ENCODE measurements at regions not wholly inside any gene's neighbourhood (a gene's known extent, or its start where the extent isn't known, plus 50 kb on each side); places are given as distances from the start of the nearest gene placed in this dataset.

DNA sequence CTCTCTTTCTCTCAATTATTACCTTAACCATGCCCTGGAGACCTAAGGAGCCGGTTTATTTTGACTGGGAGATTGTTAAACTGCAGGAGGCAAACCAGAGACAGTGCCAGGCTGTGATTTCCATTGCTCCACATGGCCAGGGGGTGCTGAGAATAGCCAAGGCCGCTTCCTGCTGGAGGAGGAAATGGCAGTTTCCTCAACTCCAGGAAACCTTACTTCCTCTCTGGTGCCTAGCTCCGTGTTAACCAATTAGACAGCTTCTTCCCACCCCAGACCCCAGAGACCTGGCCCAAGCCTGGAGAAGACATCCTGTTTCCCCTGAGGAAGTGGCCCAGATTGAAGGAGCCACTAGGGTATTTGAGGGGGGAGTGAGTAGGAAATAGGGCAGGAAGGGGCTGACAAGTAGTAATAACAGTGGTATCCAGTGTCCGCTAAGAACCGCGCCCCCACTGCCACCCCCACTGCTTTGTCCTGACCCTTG is 161.2 kb downstream of the PLPP3 start:
- DNase-seq (ENCODE audit: low read depth): no peak
- H3K4me3 ChIP-seq (ENCODE audit: low read depth, low read length): no peak overlapping the region
- TF ChIP-seq, protein P1, sequence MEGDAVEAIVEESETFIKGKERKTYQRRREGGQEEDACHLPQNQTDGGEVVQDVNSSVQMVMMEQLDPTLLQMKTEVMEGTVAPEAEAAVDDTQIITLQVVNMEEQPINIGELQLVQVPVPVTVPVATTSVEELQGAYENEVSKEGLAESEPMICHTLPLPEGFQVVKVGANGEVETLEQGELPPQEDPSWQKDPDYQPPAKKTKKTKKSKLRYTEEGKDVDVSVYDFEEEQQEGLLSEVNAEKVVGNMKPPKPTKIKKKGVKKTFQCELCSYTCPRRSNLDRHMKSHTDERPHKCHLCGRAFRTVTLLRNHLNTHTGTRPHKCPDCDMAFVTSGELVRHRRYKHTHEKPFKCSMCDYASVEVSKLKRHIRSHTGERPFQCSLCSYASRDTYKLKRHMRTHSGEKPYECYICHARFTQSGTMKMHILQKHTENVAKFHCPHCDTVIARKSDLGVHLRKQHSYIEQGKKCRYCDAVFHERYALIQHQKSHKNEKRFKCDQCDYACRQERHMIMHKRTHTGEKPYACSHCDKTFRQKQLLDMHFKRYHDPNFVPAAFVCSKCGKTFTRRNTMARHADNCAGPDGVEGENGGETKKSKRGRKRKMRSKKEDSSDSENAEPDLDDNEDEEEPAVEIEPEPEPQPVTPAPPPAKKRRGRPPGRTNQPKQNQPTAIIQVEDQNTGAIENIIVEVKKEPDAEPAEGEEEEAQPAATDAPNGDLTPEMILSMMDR (IDR thresholded peaks at IDR 0.05; ENCODE audit: insufficient read depth, low read length): no peak

DNA sequence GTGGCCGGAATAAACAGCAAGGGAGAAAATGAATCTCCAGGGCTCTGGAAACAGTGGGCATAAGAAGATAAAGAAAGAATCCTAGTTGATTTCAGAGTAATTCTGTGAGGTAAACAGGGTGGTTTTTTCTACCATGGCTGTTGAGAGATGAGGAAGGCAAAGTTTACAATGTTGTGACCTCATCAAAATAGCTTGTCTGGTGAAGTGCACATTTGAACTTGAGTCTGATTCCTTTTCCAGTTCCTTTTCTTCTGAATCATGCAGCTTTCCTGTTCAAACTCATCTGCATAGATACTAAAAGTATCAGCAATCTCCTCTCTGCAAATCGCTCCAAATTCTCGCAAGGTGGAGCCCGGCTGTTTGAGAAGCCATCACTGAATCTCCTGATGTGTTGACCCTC is 161.7 kb downstream of the PLPP3 start:
- TF ChIP-seq, protein P1 (IDR thresholded peaks at IDR 0.05; ENCODE audit: insufficient read depth, low read length): no peak
- no peak overlapping the region for H3K4me3 ChIP-seq (ENCODE audit: low read depth, low read length)
- DNase-seq (ENCODE audit: low read depth): no peak

DNA sequence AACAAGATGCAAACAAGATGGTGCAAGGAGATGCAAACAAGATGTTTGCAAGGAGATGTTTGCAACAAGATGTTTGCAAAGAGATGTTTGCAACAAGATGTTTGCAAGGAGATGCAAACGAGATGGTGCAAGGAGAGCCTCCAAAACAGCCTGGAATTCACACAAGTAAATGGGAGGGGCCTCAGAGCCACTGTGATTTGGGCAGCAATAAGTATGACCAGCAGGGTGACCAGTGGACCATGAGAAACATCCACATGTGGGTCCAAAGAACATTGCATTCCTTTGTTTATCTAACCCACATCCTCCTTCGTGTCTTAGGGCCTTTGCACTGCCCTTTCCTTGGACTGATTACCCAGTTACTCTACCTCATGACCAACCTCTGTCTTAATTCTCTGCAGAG is 162.9 kb downstream of the PLPP3 start:
- DNase-seq (ENCODE audit: low read depth): no peak
- TF ChIP-seq, protein P1 (IDR thresholded peaks at IDR 0.05; ENCODE audit: insufficient read depth, low read length): no peak
- H3K4me3 ChIP-seq (ENCODE audit: low read depth, low read length): no peak overlapping the region

DNA sequence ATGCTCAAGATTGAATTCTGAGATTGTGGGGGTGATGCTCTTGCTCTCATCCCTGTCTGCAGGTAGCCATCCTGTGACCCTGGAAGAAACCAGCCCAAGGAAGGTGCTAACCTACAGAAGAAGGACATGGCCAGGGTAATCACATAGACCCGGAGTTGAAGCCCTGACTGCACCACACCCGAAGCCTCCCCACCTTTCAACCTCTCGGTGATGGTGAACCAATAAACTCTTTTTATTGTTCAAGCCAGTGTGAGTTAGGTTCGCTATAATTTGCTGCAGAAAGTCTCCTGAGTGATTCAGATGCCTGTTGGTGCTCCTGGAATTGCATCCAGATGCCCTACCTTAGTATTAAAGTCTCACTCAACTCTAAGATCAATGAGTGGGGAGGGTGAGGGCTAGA is 163.6 kb downstream of the PLPP3 start:
- TF ChIP-seq, protein P1 (IDR thresholded peaks at IDR 0.05; ENCODE audit: insufficient read depth, low read length): no peak
- no peak overlapping the region for H3K4me3 ChIP-seq (ENCODE audit: low read depth, low read length)
- DNase-seq (ENCODE audit: low read depth): no peak

DNA sequence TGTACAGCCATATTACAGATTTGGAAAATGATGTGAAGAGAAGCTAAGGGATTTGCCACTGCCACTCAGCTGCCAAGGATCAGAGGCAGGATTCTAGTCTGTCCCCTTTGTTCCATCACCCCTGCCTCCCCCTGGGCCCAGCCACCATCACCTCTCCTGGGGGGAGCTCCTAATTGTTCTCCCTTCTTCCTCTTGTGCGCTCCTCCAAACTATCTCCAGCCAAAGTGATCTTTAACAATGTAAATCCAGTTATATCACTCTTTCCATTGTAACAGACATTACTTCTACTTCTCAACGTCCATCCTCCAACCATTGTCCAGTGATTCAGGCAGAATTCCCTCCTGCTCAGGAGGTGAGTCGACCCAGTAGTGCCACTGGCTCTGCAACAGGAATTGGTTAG is 164.1 kb downstream of the PLPP3 start:
- H3K4me3 ChIP-seq (ENCODE audit: low read depth, low read length): no peak overlapping the region
- TF ChIP-seq, protein P1 (IDR thresholded peaks at IDR 0.05; ENCODE audit: insufficient read depth, low read length): no peak
- no peak for DNase-seq (ENCODE audit: low read depth)

DNA sequence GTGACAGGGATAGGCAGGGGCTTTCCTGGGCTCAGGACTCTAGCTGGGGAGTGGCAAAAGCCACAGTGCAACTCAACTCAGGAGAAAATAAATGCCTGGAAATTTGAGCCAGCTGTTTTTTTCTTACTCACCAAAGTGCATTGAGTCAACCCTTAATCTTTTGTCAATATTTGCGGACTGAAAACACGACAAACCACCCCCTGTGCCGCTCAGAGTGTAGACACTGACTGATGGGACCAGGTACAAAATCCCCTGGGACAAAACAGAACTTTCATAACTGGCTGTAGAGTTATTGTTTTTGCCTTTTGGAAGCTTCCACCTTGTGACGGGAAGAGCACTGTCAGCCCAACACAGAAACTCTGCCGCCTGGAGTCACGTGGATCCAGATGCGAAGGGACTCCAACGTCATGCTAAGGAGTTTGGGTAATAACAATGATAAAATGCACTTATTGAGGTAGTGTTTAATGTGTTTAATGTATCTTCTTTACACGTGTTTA is 164.6 kb downstream of the PLPP3 start:
- DNase-seq (ENCODE audit: low read depth): no peak
- no peak overlapping the region for H3K4me3 ChIP-seq (ENCODE audit: low read depth, low read length)
- TF ChIP-seq, protein P1 (IDR thresholded peaks at IDR 0.05; ENCODE audit: insufficient read depth, low read length): no peak

DNA sequence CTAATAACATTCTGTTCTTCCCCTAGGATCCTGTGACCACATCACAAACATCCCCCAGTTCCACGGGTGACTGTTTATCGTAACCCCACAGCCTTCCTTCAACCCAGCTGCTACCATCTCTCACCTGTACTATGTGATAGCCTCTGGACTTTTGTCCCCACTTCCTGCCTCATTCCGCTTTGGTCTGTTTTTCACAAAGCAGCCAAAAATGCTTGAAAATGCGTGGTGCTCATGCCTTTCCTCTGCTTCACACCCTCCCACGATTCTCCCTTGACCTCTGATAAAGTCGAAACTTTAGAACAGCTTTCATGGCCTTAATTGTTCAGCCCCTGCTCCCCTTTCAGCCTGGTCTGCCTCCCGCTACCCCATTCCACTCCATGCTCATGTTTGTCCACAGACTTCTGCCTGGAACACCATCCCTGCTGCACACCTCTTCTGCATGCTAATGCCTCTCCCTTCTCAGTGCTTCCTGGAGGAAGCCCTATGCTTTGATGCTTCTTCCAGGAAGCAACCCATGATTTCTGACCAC is 165.6 kb downstream of the PLPP3 start:
- no peak overlapping the region for H3K4me3 ChIP-seq (ENCODE audit: low read depth, low read length)

More for the DNA sequence above, 165.6 kb downstream of the PLPP3 start:
- no peak for DNase-seq (ENCODE audit: low read depth)
- TF ChIP-seq, protein P1 (IDR thresholded peaks at IDR 0.05; ENCODE audit: insufficient read depth, low read length): no peak
